Brain microvascular endothelial cell (primary cell): ENCODE measurements at regions not wholly inside any gene's neighbourhood (a gene's known extent, or its start where the extent isn't known, plus 50 kb on each side); places are given as distances from the start of the nearest gene placed in this dataset.
A peak's percentile ranks its signal among the peaks of the same experiment; 100 is the strongest.

Experiments
- DNase-seq: peaks from one replicate; pipeline ENCODE4 v3.0.0-alpha.2; 2020
- H3K27ac ChIP-seq: fragments of 250-450 bp; sonication (Bioruptor Pico); 2 replicates; pipeline ENCODE4 v1.5.1; 2020; ENCODE audit warnings: mild to moderate bottlenecking, moderate library complexity
- H3K27me3 ChIP-seq: fragments of 250-450 bp; sonication (Bioruptor Pico); replicated peaks from 2 replicates; pipeline ENCODE4 v1.5.1; 2020; ENCODE audit warnings: mild to moderate bottlenecking
- H3K36me3 ChIP-seq: fragments of 250-450 bp; sonication (Bioruptor Pico); replicated peaks from 2 replicates; pipeline ENCODE4 v1.5.1; 2020; ENCODE audit warnings: mild to moderate bottlenecking
- H3K4me3 ChIP-seq: 2 replicates; pipeline ENCODE4 v1.5.1; 2011; ENCODE audit warnings: low read depth, mild to moderate bottlenecking, control low read depth, low read length, moderate library complexity
- in situ Hi-C: cut with HindIII; loops from 2 replicates; pipeline ENCODE4 v1.10.0; 2017; ENCODE audit warnings: low sequenced_read_pairs, low pct_ligation_motif_present
- TF ChIP-seq, protein P1 (sequence below): IDR thresholded peaks from 2 replicates; pipeline ENCODE4 v1.5.1; 2011; ENCODE audit warnings: low read depth, mild to moderate bottlenecking, moderate library complexity, low read length, control low read depth, inconsistent platforms; ENCODE audit errors: missing control alignments

DNA sequence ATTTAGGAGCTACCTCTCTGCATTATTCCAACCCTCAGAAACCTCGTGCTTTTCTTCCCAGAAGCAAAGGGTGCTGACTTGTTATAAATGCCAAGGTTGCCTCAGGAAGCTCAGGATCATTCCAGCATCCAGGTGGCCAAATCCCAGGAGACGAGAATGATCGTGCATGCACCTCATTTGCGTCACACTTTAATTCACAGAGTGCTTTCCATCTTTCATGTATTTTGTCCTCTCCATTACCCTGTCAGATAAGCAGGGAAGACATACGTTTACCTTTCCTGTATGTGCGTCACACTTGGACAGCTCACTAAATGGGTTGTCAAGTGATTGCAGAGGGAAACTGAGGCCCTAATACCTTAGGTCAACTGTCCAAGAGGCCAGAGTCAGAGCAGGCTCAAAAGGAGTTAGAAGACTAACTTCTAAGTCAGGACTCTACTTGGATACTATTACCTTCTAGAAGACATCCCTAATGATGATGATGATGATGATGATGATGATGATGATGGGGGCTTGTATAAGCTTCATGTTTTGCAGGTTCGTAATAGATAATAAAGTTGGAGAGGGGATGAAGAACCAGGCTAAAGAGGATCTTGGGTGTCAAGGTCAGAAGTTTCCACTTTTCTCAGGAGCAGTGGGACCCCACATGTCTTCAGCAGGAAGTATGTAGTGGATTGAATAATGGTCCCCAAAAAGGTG, 150.6 kb upstream of the TNRC6C start:
- TF ChIP-seq, protein P1, sequence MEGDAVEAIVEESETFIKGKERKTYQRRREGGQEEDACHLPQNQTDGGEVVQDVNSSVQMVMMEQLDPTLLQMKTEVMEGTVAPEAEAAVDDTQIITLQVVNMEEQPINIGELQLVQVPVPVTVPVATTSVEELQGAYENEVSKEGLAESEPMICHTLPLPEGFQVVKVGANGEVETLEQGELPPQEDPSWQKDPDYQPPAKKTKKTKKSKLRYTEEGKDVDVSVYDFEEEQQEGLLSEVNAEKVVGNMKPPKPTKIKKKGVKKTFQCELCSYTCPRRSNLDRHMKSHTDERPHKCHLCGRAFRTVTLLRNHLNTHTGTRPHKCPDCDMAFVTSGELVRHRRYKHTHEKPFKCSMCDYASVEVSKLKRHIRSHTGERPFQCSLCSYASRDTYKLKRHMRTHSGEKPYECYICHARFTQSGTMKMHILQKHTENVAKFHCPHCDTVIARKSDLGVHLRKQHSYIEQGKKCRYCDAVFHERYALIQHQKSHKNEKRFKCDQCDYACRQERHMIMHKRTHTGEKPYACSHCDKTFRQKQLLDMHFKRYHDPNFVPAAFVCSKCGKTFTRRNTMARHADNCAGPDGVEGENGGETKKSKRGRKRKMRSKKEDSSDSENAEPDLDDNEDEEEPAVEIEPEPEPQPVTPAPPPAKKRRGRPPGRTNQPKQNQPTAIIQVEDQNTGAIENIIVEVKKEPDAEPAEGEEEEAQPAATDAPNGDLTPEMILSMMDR, result no peak
- peaks cover 8% of the 10 kb centered on the region for H3K27me3 ChIP-seq
- DNase-seq, result no peak
- H3K36me3 ChIP-seq, result no peaks in the 10 kb centered on the region
- no peak overlapping the region for H3K27ac ChIP-seq
- H3K4me3 ChIP-seq, result no peak overlapping the region
- in situ Hi-C loops, result no loop called here

DNA sequence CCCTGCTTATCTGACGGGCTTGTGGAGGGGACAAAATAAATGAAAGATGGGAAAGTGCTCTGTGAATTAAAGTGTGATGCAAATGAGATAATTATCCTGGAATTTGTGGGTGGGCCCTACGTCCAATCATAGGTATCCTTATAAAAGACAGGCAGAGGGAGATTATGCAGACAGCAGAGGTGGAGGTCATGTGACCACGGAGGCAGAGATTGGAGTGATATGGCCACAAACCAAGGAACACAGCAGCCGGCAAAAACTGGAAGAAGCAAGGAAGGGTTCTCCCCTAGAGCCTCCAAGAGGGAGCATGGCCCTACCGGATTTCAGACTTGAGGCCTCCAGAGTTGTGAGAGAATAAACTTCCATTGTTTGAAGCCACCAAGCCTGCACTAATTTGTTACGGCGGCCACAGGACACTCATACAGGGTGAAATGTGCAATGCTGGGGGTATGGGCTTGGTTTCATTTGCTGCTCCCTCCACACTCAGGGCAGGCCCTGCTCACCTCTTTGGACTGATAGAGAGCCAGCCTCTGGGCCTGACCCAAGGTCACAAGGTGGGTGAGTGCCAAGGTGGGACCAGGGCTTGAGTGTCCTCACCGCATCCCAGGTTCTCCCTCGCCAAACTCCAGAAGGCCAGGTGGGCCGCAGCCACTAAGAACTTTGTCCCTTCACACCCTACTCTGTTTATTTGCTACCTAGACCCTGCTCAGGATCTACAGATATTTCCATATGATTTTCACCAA, 149.6 kb upstream of the TNRC6C start:
- TF ChIP-seq, protein P1, result no peak
- H3K27ac ChIP-seq, result no peak overlapping the region
- H3K4me3 ChIP-seq, result no peak overlapping the region
- peaks cover 3% of the 10 kb centered on the region for H3K27me3 ChIP-seq
- DNase-seq, result no peak
- no peaks in the 10 kb centered on the region for H3K36me3 ChIP-seq
- in situ Hi-C loops, result no loop called here

DNA sequence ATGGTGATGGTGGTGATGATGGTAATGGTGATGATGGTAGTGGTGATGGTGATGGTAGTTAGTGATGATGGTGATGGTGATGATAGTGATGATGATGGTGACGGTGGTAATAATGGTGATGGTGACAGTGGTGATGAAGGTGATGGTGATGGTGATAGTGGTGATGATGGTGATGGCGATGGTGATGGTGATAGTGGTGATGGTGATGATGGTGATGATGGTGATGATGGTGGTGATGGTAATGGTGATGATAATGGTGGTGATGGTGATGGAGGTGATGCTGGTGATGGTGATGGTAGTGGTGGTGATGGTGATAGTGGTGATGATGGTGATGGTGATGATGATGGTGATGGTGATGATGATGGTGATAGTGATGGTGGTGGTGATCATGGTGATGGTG, 148.7 kb upstream of the TNRC6C start:
- H3K4me3 ChIP-seq, result no peak overlapping the region
- no peak overlapping the region for H3K27ac ChIP-seq
- TF ChIP-seq, protein P1, result no peak
- no peaks in the 10 kb centered on the region for H3K27me3 ChIP-seq
- H3K36me3 ChIP-seq, result no peaks in the 10 kb centered on the region
- in situ Hi-C loops, result no loop called here
- no peak for DNase-seq

DNA sequence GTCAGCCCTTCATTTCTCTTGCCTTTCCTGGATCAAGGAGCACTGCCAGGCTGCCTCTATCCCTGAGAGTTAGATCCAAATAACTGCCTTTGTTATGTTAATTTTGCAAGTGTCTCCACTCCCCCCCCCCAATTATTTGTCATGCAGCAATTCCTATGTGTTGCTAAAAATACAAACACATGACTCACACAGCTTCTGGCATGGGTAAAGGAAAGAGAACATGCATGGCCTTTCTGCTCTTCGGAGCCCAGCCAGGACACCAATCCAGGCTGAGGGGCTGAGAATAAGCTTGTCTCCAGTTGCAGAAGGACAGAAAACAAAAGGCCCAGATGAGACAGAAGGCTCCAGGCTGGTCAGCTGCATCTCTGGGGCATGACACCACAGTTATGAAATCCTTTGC, 148.0 kb upstream of the TNRC6C start:
- in situ Hi-C loops, result no loop called here
- Histone ChIP-seq H3K4me3 (no peak overlapping the region), H3K36me3 (no peaks in the 10 kb centered on the region), H3K27ac (no peak overlapping the region), H3K27me3 (no peaks in the 10 kb centered on the region)
- TF ChIP-seq, protein P1, result no peak
- peak; percentile 35 for DNase-seq

DNA sequence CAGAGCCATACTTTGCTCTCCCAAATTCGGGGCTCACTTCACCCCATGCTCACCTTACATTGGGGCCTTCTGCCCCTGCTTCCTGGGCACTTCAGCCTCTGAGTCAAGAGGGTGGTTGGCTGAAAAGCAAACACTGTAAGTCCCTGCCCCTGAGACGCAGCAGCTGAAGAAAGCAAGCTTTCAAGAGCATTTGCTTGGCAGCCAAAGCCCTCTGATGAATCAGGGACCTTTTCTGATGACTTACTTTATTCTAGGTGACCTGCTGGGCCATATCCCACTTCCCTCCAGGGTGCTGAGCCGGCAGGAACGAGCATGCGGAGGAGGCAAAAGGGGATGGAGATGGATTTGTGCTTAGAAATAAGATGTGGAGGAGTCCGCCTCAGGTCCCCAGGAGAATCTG, 147.0 kb upstream of the TNRC6C start:
- Histone ChIP-seq H3K36me3 (no peaks in the 10 kb centered on the region), H3K27ac (no peak overlapping the region), H3K27me3 (no peaks in the 10 kb centered on the region), H3K4me3 (no peak overlapping the region)
- no peak for DNase-seq
- in situ Hi-C loops, result no loop called here
- TF ChIP-seq, protein P1, result no peak
